ENCODE measurements at regions not wholly inside any gene's neighbourhood (a gene's known extent, or its start where the extent isn't known, plus 50 kb on each side); places are given as distances from the start of the nearest gene placed in this dataset.

DNA sequence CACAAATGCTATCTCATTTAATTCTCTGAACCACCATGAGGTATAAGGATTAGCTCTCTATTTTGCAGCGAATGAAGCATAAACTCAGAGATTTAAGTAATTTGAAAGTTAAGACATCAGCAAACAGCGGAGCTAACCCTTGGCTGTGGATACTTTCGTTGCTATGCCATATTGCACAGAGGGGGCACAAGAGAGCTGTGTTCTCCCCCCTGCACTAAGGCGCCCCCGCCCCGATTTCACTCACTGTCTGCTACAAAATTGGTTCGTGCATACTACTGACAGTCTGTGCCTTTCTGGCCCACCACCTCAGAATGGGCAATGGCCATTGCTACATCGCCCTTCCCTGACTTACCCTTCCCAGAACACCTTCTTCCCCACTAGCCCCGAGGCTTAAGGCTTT is 105.7 kb upstream of the OBI1 start:
- no peak for TF ChIP-seq ZNF274 (IDR thresholded peaks at IDR 0.05; ENCODE audit: low read depth, low read length)
- TF ChIP-seq YY1 (IDR thresholded peaks at IDR 0.05; ENCODE audit: insufficient read depth, insufficient read length) = no peak
- no peak for TF ChIP-seq SUZ12 (IDR thresholded peaks at IDR 0.05; ENCODE audit: extremely low read depth, insufficient read depth, insufficient read length)
